ENCODE measurements at regions not wholly inside any gene's neighbourhood (a gene's known extent, or its start where the extent isn't known, plus 50 kb on each side); places are given as distances from the start of the nearest gene placed in this dataset.

DNA sequence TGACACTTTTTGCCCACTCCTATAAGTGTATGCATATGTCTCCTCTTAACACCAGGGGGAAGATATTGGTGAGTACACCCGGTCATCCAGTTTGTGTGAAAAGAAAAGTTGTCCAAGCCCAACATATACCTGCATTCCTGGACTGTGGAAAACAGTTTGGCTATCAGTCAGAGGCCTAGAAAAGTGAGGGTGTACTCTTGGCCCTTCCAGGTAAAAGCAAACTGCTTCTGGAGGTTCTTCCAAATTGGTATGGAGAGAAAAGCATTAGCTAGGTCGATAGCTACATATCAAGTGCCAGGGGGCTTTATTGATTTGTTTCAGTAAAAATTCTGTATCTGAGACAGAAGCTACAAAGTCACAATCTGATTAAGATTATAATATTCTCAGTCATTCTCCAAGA, 144.0 kb downstream of the SPTSSA start:
- TF ChIP-seq, protein P1, sequence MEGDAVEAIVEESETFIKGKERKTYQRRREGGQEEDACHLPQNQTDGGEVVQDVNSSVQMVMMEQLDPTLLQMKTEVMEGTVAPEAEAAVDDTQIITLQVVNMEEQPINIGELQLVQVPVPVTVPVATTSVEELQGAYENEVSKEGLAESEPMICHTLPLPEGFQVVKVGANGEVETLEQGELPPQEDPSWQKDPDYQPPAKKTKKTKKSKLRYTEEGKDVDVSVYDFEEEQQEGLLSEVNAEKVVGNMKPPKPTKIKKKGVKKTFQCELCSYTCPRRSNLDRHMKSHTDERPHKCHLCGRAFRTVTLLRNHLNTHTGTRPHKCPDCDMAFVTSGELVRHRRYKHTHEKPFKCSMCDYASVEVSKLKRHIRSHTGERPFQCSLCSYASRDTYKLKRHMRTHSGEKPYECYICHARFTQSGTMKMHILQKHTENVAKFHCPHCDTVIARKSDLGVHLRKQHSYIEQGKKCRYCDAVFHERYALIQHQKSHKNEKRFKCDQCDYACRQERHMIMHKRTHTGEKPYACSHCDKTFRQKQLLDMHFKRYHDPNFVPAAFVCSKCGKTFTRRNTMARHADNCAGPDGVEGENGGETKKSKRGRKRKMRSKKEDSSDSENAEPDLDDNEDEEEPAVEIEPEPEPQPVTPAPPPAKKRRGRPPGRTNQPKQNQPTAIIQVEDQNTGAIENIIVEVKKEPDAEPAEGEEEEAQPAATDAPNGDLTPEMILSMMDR (IDR thresholded peaks at IDR 0.05; ENCODE audit: low read depth, low read length, missing control alignments): no peak
- no peak for DNase-seq (ENCODE audit: low read depth)
- no peak overlapping the region for H3K4me3 ChIP-seq (ENCODE audit: low read depth, low read length)
- in situ Hi-C loops (cut with HindIII; ENCODE audit: low sequenced_read_pairs): loop anchor here (25.0 kb wide), 1 partner anchor 1731 kb away; no protein-coding TSS in a partner anchor

DNA sequence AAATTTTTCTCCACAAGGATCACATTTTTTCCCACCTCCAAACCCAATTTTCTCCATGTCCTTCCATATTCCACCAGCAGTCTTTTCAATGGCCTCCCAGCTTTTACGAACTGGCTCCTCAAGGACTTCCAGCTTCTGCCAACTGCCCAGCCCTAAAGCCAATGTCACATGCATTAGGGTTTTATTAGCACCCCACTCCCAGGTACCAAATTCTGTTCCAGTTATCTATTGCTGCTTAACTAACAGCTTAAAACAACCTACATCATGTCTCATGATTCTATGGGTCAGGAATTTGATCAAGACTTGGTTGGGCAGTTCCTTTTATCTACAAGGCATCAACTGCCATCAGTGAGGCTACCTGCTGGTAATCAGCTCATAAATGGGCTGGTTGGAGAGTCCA, 151.3 kb downstream of the SPTSSA start:
- no peak for DNase-seq (ENCODE audit: low read depth)
- TF ChIP-seq, protein P1 (IDR thresholded peaks at IDR 0.05; ENCODE audit: low read depth, low read length, missing control alignments): no peak
- no peak overlapping the region for H3K4me3 ChIP-seq (ENCODE audit: low read depth, low read length)
- in situ Hi-C loops (cut with HindIII; ENCODE audit: low sequenced_read_pairs): loop anchor here (25.0 kb wide), 1 partner anchor 1723 kb away; no protein-coding TSS in a partner anchor

DNA sequence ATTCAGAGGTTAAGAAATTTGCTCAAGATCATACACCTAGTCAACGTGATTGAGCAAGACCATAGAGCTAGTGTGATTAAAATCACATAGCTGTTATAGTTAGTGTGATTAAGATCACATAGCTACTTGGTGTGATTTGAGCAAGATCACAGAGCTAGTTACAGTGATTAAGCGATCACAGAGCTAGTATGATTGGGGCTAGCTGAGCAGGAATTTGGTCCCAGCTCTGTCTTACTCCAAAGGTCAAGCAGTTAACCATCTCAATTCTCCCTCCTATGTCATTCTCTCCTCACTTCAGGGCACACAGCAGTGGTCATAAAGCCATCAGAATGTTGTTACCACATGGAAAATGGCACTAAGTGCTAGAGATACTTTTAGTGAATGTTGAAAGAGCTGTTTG, 158.2 kb downstream of the SPTSSA start:
- DNase-seq (ENCODE audit: low read depth): no peak
- TF ChIP-seq, protein P1 (IDR thresholded peaks at IDR 0.05; ENCODE audit: low read depth, low read length, missing control alignments): no peak
- in situ Hi-C loops (cut with HindIII; ENCODE audit: low sequenced_read_pairs): loop anchor here (25.0 kb wide), 1 partner anchor 1717 kb away; no protein-coding TSS in a partner anchor
- H3K4me3 ChIP-seq (ENCODE audit: low read depth, low read length): no peak overlapping the region

DNA sequence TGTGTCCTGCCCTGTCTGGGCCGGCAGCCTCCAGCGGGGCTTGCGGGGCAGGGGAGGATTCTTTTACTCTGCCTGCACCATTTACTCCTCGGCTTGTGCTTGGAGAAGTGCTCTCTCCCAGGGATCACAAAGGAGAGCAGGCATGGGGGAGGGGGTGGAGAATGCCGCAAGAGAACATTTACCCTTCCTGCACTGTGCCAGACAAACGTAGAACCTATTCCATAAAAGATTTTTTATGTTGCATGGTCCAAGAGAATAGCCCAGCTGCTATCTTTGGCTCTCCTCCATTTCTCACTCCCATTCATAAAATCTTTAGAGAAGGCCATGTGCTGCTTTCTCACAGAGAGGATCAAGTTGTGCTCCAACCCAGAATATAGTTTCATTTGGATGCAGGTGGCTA, 159.4 kb downstream of the SPTSSA start:
- in situ Hi-C loops (cut with HindIII; ENCODE audit: low sequenced_read_pairs): loop anchor here (25.0 kb wide), 1 partner anchor 1715 kb away; no protein-coding TSS in a partner anchor
- no peak overlapping the region for H3K4me3 ChIP-seq (ENCODE audit: low read depth, low read length)
- peak; percentile 27 for DNase-seq (ENCODE audit: low read depth)
- TF ChIP-seq, protein P1 (IDR thresholded peaks at IDR 0.05; ENCODE audit: low read depth, low read length, missing control alignments): no peak

DNA sequence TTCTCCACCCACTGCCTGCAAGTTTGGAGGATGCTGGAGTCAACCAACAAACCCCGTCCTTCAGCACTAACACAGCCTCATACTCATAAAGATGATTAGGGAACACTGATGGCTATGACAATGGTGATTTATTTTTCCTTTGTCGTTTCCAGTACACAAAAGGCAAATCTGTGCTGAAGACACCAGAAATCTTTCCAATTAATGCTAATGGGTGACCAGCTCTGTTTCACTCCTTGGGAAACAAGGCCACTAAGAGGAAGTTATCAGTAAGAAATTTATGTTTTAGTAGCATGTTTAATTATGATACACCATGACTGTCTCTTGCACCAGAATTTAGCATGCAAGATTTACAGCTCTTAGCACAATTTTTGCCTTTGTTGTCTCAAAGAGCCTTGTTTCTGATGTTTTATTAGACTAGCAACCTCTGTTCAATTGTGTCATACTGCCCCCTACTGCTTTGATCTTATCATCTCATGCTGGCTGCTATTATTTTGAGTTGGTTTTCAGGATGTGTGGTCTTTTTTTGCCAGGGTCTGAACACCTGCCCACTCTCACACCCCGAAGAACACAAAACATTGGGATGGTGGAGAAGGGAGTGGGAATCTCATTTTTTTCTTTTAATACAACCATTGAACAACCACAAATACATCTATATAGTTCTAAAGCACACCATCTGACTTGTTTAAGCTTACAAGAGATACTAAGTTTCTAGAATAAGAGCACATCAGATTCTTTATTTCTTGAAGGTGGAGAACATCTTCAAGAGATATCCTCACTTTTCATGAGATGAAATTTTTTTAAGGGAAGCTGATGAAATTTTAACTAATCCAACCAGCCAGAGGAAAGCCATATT, 160.9 kb downstream of the SPTSSA start:
- peak; percentile 39 for DNase-seq (ENCODE audit: low read depth)
- TF ChIP-seq, protein P1 (IDR thresholded peaks at IDR 0.05; ENCODE audit: low read depth, low read length, missing control alignments): peak; percentile 63
- H3K4me3 ChIP-seq (ENCODE audit: low read depth, low read length): no peak overlapping the region
- in situ Hi-C loops (cut with HindIII; ENCODE audit: low sequenced_read_pairs): loop anchor here (25.0 kb wide), 1 partner anchor 1714 kb away; no protein-coding TSS in a partner anchor

DNA sequence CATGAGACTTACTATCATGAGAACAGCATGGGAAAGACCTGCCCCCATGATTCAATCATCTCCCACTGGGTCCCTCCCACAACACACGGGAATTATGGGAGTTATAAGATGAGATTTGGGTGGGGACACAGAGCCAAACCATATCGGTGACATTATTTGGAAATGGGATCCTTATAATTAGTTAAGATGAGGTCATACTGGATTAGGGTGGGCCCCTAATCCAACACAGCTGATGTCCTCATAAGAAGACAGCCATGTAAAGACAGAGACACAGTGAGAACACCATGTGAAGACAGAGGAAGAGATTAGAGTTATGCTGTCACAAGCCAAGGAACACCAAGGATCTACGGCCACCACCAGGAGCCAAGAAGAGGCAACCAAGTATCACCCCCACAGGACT, 161.7 kb downstream of the SPTSSA start:
- DNase-seq (ENCODE audit: low read depth): no peak
- in situ Hi-C loops (cut with HindIII; ENCODE audit: low sequenced_read_pairs): loop anchor here (25.0 kb wide), 1 partner anchor 1713 kb away; no protein-coding TSS in a partner anchor
- H3K4me3 ChIP-seq (ENCODE audit: low read depth, low read length): no peak overlapping the region
- TF ChIP-seq, protein P1 (IDR thresholded peaks at IDR 0.05; ENCODE audit: low read depth, low read length, missing control alignments): no peak
